WI38 (cell line): ENCODE measurements at regions not wholly inside any gene's neighbourhood (a gene's known extent, or its start where the extent isn't known, plus 50 kb on each side); places are given as distances from the start of the nearest gene placed in this dataset.

Experiments
- H3K4me3 ChIP-seq: 2 replicates; pipeline ENCODE4 v1.5.1; 2011; ENCODE audit warnings: low read depth, mild to moderate bottlenecking, control low read depth, low read length
- TF ChIP-seq, protein P1 (sequence below): IDR thresholded peaks from 2 replicates; pipeline ENCODE4 v1.5.1; 2012; ENCODE audit warnings: low read depth, mild to moderate bottlenecking, control low read depth, low read length

DNA sequence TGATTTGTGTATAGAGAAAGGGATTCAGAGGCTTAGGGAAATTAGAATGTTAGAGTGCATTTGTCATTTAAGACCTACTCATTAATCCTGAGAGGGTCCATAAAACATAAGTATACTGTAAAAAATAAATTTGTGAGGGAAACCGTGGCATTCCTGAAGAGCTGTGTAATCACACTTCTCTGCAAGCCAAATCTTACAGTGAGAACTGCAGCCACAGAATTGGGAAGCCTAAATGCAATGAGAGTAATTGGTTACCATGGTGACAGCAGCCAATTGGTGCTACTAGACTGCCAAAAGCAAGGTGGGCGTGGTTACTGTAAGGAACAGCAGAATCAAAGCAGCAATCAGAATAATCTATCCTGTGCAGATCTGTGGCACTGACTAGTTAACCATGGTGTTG is 345.2 kb upstream of the GRID2 start:
- TF ChIP-seq, protein P1, sequence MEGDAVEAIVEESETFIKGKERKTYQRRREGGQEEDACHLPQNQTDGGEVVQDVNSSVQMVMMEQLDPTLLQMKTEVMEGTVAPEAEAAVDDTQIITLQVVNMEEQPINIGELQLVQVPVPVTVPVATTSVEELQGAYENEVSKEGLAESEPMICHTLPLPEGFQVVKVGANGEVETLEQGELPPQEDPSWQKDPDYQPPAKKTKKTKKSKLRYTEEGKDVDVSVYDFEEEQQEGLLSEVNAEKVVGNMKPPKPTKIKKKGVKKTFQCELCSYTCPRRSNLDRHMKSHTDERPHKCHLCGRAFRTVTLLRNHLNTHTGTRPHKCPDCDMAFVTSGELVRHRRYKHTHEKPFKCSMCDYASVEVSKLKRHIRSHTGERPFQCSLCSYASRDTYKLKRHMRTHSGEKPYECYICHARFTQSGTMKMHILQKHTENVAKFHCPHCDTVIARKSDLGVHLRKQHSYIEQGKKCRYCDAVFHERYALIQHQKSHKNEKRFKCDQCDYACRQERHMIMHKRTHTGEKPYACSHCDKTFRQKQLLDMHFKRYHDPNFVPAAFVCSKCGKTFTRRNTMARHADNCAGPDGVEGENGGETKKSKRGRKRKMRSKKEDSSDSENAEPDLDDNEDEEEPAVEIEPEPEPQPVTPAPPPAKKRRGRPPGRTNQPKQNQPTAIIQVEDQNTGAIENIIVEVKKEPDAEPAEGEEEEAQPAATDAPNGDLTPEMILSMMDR, result no peak
- no peak overlapping the region for H3K4me3 ChIP-seq

DNA sequence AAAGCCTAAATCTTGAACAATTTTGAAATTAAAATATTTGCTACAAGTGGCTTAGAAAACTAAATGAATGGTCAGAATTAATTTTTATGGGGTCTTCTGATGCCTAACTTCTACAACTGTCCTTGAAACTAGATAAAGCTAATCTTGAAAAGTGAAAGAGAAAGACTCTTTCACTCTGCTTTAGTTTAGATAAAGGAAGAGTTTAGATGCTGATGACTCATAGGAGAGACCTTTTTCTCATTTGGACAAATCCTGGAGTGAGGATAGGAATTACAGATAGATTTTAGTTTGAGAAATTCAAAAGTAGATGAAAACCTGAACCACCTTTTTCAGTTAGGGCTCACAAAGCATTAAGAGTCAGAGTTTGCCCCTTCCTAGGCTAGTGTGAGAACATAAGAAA is 342.3 kb upstream of the GRID2 start:
- TF ChIP-seq, protein P1, result no peak
- H3K4me3 ChIP-seq, result no peak overlapping the region

DNA sequence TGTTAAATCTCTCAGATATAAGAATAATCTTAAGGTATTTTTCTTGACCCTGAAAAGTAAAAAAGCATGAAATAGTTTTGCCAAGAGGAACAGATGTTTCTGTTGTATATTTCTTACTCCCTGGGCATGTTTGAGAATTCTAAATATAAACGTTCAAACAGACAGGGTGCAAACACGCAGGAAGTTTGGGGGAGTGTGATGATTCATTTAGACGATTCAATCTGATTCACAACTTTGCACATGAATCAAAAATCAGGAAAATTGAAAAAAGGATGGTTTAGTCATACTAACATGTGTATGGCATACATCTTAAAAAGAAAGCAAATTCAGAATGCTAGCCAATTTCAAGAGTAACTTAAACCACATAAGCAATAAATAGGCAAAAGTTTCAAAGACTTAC is 340.3 kb upstream of the GRID2 start:
- TF ChIP-seq, protein P1, result no peak
- no peak overlapping the region for H3K4me3 ChIP-seq

DNA sequence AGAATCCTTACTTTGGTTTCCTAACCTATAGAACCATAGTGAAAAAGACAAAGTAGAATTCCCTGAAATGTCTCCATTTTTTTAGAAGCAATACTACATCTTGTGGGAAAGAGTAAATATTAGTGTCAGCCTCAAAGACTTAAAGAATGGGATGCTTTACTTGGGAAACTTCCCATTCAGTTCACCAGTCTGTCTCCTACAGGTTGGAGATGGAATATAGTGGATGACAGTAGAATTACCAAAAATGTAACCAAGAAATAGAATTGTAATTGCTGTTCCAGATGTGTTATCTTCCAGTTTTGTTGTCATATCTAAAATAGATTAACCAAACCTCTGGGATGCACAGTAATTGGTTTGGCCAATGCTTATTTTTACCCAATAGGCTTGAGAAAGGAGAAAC is 338.6 kb upstream of the GRID2 start:
- TF ChIP-seq, protein P1, result no peak

DNA sequence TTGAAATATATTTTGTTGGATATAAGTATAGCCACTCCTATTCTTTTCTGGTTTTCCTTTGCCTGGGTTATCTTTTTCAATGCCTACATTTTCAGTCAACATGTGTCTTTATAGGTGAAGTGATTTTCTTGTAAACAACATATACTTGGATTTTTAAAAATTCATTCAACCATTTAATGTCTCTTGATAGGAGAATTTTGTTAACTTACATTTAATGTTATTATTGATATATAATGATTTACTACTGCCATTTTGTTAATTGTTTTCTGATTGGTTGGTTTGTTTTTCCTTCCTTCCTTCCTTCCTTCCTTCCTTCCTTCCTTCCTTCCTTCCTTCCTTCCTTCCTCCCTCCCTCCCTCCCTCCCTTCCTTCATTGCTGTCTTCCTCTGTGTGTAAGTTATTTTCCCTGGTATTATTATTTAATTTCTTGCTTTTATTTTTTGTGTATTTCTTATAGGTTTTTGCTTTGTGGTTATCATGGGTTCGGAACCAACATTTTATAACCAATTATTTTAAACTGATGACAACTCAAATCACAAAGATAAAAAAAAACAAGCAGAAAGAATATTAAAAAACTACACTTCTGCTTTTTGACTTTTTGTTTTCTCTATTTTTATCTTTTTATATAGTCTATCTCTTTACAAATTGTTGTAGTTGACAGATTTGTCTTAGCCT is 330.1 kb upstream of the GRID2 start:
- TF ChIP-seq, protein P1, result no peak
- H3K4me3 ChIP-seq, result no peak overlapping the region

More for the DNA sequence above, 338.6 kb upstream of the GRID2 start:
- H3K4me3 ChIP-seq, result no peak overlapping the region

DNA sequence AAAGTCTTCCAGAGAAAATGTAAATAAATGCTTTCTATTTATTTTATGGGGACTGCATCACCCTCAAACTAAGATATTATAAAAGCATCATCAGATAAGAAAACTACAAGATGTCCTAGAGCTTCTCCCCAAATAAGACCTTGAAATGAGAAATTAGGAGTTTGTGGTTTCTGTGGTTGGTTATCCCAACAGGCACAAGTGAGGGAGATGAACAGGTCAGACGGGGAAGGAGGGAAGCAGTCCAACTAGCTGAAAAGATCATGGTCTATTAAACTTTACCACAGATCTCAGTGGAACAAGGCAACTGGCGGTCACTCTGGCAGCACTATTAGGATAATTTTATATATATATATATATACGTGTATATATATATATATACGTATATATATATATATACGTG is 319.3 kb upstream of the GRID2 start:
- H3K4me3 ChIP-seq, result no peak overlapping the region
- TF ChIP-seq, protein P1, result no peak

DNA sequence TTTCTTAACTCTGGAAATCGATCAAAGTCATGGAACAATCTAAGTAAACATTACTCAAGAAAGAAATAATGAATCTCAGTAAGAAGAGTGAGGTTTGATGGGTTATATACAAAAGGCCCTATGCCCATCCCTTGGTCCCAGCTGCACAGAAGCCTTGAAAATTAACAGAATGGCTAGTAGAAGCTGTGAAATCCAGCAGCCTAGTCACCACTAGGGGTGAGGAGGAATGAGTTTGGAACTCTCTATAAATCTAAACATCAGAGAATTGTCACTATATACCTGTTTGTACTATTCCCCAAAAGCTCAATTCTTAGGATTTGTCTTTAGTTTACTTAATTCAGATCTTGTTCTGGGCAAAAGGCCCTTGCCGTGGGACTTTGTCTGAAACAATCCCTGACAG is 313.9 kb upstream of the GRID2 start:
- no peak overlapping the region for H3K4me3 ChIP-seq
- TF ChIP-seq, protein P1, result no peak
